ENCODE measurements at regions not wholly inside any gene's neighbourhood (a gene's known extent, or its start where the extent isn't known, plus 50 kb on each side); places are given as distances from the start of the nearest gene placed in this dataset.

- no peak for TF ChIP-seq CTCF (IDR thresholded peaks at IDR 0.05; ENCODE audit: low read depth, low read length, missing control alignments)
- no peak for DNase-seq (ENCODE audit: low read depth)
- no peak overlapping the region for H3K4me3 ChIP-seq (ENCODE audit: low read depth, low read length)
These were observed 161.4 kb downstream of the METTL4 start for GRCh38 chr18:2409906-2410305.

DNA sequence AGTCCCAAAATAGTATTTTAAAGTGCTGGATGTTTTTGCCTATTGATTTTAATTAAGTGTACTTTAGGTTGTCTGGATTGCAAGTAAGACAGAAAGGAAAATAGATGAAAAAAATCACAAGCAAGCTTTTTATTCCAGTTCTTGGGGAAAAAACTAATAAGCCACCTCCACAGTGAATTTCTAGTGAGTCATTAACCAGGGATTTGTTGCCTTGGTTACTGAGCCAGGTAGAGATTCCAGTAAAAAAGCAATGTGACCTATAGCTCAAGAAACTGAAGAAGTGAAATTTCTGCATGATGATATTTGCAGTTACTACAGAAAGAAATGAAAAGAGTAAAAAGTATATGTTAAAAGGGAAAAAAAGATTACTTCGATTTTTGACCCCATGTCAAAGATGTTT lies 160.6 kb downstream of the METTL4 start:
- no peak for DNase-seq (ENCODE audit: low read depth)
- TF ChIP-seq CTCF (IDR thresholded peaks at IDR 0.05; ENCODE audit: low read depth, low read length, missing control alignments): no peak
- H3K4me3 ChIP-seq (ENCODE audit: low read depth, low read length): no peak overlapping the region

GRCh38 chr18:2411381-2411960 lies 159.8 kb downstream of the METTL4 start:
- no peak for DNase-seq (ENCODE audit: low read depth)
- TF ChIP-seq CTCF (IDR thresholded peaks at IDR 0.05; ENCODE audit: low read depth, low read length, missing control alignments): no peak
- no peak overlapping the region for H3K4me3 ChIP-seq (ENCODE audit: low read depth, low read length)

DNA sequence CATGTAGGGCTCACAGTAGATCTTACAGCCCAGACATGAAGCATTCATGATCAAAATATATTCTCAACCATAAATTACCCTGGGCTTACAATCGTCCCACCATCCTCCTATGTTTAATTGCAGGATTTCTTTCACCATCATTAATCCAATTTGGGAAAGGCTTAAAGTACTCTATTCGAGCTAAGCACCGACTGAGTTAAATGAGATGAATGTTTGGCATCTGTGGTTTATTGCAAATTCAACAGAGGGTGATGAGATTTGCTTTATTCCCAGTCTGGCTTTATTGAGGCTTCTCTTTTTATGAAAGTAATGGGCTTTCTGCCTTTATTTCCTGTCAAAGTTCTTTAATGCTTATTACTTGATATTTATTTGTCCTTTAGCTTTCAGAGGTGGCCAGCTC lies 159.0 kb downstream of the METTL4 start:
- no peak overlapping the region for H3K4me3 ChIP-seq (ENCODE audit: low read depth, low read length)
- DNase-seq (ENCODE audit: low read depth): no peak
- TF ChIP-seq CTCF (IDR thresholded peaks at IDR 0.05; ENCODE audit: low read depth, low read length, missing control alignments): no peak

- TF ChIP-seq CTCF (IDR thresholded peaks at IDR 0.05; ENCODE audit: low read depth, low read length, missing control alignments): no peak
- no peak overlapping the region for H3K4me3 ChIP-seq (ENCODE audit: low read depth, low read length)
- DNase-seq (ENCODE audit: low read depth): no peak
These were observed 158.1 kb downstream of the METTL4 start for GRCh38 chr18:2412996-2413751.

- H3K4me3 ChIP-seq (ENCODE audit: low read depth, low read length): no peak overlapping the region
- no peak for TF ChIP-seq CTCF (IDR thresholded peaks at IDR 0.05; ENCODE audit: low read depth, low read length, missing control alignments)
- DNase-seq (ENCODE audit: low read depth): no peak
These were observed 157.1 kb downstream of the METTL4 start for GRCh38 chr18:2414235-2414634.

DNA sequence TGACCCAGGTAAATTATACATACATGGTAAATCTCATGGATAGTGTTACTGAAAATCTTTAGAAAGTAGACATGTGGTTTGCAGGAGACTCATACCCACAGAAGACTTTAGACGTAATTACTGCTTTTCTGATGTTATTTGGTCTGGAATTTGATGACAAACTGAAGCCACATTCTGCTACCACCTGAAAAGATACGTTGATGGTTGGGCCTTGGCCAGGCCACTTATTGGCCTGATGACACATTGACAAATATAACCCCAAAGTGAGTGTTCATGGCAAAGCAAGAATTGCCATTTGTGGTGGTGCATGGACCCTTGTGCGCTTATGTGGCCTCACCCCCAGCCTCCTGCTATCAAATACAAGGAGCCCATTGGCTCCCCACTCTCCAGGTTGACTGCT lies 155.6 kb downstream of the METTL4 start:
- DNase-seq (ENCODE audit: low read depth): no peak
- no peak for TF ChIP-seq CTCF (IDR thresholded peaks at IDR 0.05; ENCODE audit: low read depth, low read length, missing control alignments)
- no peak overlapping the region for H3K4me3 ChIP-seq (ENCODE audit: low read depth, low read length)

Measured in GM12864 (cell line).